Skeletal muscle cell (primary cell): ENCODE measurements at regions not wholly inside any gene's neighbourhood (a gene's known extent, or its start where the extent isn't known, plus 50 kb on each side); places are given as distances from the start of the nearest gene placed in this dataset.
A peak's percentile ranks its signal among the peaks of the same experiment; 100 is the strongest.
"Not testable (repeated sequence)": the region's sequence is repeated elsewhere in the genome, so short reads cannot be mapped to it uniquely, and the experiment has no call there.

Experiments used
- DNase-seq: peaks from one replicate; pipeline ENCODE4 v3.0.0-alpha.2; 2010; ENCODE audit warnings: low read depth
- H3K4me3 ChIP-seq: 2 replicates; pipeline ENCODE4 v1.5.1; 2011; ENCODE audit warnings: low read depth, mild to moderate bottlenecking, control low read depth, low read length, moderate library complexity

DNA sequence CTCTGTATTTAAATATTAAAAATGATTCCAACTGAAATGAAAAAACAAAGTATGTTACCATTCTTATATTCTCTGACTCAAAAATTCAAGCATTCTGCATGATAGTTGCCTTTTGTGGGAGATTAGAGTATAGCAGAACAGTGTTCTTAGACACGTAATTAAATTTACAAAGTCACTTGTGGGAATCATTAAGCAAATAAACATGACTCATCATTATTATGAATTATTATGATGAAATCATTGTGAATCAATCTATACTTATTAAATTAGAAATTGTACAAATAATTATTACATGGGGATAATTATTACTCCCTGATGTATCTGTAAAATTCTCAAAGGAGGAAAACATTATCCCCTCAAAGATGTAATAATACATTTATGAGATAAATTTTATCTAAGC lies 358.9 kb upstream of the FSTL5 start:
- DNase-seq, result no peak
- H3K4me3 ChIP-seq, result no peak overlapping the region

DNA sequence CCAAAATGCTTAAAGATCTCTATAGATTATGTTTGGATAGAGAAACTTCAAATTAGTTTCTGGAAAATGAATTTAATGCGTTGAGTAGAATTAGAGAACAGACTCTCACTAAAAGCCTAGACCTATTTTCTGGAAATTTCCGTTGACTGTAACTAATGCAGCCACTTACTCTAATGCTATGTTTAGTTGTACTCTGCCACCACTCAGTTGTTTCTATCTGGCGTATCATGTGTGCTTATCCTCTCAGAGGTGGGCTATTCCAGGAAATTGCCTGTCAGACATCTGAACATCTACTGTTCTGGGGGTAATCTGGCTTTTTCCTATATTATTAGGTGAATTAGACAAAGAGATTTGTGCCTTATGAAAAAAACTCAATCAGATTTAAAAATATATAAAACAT lies 347.1 kb upstream of the FSTL5 start:
- DNase-seq, result no peak
- no peak overlapping the region for H3K4me3 ChIP-seq

DNA sequence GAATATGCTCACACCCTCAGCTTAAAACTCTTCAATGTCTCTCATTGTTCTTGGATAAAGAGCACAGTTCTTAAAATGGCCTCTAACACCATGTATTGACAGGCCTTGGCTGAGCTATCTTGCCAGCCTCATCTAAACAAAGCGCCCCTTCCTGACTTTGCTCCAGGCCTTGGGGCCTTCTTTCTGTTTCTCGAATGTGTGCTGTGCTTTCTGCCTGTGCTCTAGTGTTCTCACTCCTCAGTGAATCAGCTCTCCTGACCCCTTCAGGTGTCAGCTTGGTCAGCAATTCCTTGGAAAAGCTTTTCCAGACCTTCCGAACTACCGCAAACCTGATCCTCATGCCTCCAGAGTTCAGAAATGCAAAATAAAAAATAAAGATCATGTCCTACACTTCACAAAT lies 346.3 kb upstream of the FSTL5 start:
- no peak for DNase-seq
- no peak overlapping the region for H3K4me3 ChIP-seq

DNA sequence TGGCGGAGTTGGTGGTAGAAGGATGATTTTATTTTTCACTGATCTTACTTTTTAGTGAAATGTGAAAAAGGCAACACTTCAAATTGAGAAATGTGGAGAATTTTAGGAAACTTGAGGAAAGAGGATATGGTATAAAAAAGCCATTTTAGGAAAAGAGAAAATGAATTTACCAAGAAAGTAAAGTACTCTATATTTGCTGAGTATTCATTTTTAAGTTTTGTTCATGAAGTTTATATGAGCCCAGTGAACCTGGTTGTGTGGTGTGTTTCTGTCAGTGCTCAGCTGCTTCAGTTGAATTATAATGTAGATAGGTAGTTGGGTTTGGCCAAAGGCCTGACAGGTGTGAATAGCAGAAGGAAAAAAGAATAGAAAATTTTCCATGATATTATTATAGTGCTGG lies 345.5 kb upstream of the FSTL5 start:
- H3K4me3 ChIP-seq, result no peak overlapping the region
- DNase-seq, result no peak

DNA sequence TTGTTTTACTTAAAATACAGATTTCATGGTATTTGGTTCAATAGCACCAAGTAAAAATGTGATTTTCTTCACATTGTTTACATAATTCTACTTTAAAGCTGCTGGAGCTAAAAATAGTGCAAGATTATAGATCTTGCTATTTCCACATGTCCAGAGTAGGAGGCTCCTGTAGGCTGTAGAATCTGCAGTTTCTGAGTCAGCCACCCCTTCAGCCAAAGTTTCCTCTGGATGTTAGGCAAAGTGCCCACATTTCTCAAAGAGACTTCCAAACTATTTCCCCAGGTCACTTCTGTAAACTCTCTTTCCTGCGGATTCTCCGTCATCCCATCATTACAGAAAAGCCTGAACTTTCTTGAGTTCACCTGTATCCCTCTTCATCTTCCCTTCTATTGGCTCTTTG lies 342.5 kb upstream of the FSTL5 start:
- DNase-seq, result peak; percentile 7
- H3K4me3 ChIP-seq, result no peak overlapping the region

DNA sequence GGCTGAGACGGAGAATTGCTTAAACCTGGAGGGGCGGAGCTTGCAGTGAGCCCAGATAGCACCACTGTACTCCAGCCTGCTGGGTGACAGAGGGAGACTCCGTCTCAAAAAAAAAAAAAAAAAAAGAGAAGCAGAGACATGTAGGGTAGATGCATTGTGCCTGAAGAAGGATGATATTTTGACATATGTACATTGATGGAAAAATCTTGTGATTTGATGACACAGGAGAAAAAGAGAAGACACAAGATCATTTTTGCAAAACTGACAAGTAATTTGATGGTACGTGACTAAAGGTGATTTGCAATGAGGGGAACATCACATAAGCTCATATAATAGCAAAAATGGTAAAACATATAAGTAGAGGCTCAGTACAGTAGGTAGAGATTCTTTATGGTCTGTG lies 340.1 kb upstream of the FSTL5 start:
- no peak for DNase-seq
- no peak overlapping the region for H3K4me3 ChIP-seq

DNA sequence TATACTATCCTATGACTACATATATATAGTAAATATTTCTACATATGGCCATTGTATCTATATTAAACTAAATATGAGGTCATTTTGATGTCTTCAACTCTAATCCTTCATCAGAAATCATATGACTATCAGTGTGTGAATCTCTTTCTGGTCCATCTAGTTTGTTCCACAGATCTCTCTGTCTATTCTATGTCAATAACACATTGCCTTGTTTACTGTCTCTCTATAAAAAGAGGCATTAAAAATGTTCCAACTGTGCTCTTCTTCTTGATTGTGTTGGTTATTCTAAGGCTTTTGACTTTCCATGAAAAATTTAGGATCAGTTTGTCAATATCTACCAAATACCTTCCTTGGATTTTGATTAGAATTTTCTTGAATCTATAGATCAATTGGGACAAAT lies 338.3 kb upstream of the FSTL5 start:
- no peak for DNase-seq
- no peak overlapping the region for H3K4me3 ChIP-seq

DNA sequence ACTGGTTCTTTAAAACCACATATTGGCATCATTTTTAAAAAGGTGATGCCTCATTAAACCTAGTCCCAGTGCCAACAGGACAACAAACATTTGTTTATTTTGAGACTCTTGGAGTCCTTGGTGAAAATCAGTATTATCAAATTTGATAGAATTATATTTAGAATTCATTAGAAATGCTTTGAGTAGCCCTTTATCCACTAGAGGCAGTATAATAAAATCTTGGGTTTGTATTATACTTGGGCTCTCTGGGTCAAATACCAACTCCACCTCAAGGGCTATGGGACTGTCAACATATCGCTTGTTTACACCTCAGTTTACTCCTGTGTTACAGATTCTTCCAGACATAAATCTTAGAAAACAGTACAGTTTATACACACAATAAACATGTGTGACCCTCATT lies 335.7 kb upstream of the FSTL5 start:
- no peak for DNase-seq
- no peak overlapping the region for H3K4me3 ChIP-seq

DNA sequence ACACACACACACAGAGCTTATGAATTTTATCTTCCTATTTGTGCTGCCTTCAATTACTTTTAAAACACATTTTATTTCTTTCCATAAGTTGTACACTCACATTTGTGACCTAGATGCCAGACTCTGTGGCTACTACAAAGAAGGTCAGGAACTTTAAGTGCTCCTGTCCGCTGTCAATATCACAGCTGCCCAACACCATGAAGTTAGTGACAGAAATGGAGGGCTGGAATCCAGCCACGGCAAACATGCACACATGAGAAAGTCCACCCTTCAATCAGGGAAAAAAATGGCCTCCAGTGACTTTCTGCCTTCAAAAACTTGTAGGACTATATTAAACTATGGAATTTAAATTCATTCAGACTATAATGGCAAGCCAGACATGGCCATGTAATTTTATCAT lies 334.4 kb upstream of the FSTL5 start:
- no peak overlapping the region for H3K4me3 ChIP-seq
- no peak for DNase-seq

DNA sequence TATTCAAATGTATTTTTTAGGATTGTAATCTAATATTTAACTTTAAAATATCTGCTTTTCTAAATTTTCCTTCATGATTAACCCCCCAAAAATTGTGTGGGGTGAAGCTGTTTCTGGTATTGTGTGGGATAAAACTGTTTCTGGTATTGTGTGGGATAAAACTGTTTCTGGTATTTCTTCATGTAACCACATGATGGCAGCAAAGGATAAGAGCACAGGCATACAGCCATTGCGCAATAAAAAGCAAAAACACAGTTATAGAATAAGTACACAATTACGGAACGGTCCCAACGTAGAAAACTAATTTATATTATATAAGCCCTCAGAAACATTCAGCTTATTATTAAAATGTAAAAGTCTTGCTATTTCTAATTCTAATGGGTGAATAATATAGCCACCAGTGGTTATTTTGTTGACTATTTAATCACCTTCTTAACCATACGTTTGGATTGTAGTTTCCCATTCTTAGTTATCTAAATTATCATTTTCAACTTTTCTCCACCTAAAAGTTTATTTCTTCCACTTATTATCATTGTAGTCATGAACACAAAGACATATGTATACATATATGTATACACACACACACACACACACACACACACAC lies 333.9 kb upstream of the FSTL5 start:
- H3K4me3 ChIP-seq, result no peak overlapping the region
- no peak for DNase-seq

- no peak for DNase-seq
- no peak overlapping the region for H3K4me3 ChIP-seq
Measured at GRCh38 chr4:162494935-162495334, 331.1 kb upstream of the FSTL5 start.

- DNase-seq, result no peak
Measured at GRCh38 chr4:162485486-162485885, 321.7 kb upstream of the FSTL5 start.

GRCh38 chr4:162475246-162475645 lies 311.4 kb upstream of the FSTL5 start:
- no peak for DNase-seq
- no peak overlapping the region for H3K4me3 ChIP-seq

More at GRCh38 chr4:162485486-162485885, 321.7 kb upstream of the FSTL5 start:
- H3K4me3 ChIP-seq, result no peak overlapping the region

DNA sequence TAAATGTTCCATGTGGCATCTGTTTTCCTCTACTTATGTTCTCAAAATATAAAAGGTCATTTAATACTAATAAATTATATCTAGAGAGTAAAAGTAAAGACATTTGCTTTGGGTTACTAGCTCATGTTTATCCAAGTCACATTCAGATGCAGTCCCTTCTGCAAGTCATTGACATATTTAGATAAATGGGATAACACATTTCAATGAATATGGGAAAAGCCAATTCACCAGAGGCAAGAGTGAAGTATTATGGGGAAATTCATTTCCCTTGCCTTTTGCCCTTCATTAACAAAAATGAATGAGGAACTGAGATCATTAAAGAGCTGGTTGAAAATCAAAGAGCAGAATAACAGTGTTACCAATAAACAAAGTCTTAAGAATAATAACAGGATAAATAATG lies 306.2 kb upstream of the FSTL5 start:
- no peak overlapping the region for H3K4me3 ChIP-seq
- no peak for DNase-seq

DNA sequence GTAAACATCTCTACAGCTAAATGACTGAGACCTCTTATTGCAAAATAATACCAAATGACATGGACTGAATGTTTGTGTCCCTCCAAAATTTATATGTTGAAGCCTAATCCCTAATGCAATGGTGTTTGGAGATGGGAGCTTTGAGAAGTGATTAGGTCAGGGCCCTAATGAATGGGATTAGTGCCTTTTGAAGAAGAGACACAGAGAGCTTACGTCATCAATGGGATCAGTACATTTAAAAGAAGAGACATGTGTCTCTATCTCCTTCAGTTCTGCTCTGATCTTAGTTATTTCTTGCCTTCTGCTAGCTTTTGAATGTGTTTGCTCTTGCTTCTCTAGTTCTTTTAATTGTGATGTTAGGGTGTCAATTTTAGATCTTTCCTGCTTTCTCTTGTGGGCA lies 301.6 kb upstream of the FSTL5 start:
- not testable (repeated sequence) for H3K4me3 ChIP-seq, DNase-seq

DNA sequence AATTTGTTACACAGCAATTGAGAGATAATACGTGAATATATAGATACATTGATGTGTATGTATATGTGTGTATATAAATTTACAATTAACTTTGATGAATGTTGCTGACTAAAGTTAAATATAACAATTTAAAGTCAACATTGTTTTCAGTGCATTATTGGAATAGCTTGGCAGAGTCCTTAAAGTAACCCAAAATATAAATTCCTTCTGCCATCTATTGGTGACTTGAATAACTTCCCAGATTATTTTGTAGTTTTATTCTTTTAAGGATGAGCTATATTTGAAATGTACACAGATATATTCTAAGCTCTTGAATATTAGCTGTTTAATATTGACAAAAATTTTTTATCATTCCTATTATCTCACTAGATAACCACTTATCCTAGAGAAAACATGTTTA lies 298.2 kb upstream of the FSTL5 start:
- DNase-seq, result no peak
- no peak overlapping the region for H3K4me3 ChIP-seq

DNA sequence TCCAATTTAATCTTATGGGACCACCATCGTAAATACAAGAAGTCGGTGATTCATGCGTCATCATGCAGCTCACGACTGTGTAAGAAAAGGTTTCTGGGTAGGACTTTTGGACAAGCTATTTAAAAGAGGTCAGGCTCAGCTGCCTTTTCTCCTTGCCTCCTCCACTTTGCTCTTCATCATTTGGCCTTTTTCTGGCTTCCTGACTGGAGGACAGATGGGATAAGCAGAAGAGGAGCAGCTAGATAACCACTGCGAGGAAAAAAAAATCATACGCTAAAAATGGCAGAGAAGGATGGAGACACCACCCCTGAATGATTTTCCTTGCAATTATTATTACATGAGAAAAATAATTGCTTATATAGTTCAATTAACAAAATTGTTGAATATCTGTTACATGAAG lies 294.3 kb upstream of the FSTL5 start:
- no peak for DNase-seq
- H3K4me3 ChIP-seq, result no peak overlapping the region

DNA sequence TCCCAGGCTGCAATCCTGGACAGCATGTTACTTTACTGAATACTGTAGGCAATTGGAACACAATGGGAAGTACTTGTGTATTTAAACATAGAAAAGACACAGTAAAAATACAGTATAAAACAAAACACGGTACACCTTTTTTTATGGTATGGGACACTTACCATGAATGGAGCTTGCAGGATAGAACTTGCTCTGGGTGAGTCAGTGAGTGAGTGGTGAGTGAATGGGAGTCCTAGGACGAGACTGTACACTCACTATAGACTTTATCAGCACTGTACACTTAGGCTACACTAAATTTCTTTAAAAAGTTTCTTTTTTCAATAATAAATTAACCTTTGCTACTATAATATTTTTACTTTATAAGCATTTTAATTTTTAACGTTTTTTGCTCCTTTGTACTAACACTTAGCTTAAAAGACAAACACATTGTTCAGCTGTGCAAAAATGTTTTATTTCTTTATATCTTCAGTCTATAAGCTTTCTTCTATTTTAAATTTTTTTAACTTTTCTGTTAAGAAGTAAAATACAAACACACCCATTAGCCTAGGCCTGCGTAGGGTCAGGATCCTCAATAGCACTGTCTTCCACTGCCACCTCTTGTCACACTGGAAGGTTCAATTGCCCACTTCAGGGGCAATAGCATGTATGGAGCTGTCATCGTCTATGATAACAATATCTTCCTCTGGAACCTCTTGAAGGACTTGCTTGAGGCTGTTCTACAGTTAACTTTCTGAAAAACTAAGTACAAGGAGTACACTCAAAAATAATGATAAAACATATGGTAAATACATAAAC lies 293.5 kb upstream of the FSTL5 start:
- no peak for DNase-seq
- H3K4me3 ChIP-seq, result no peak overlapping the region

DNA sequence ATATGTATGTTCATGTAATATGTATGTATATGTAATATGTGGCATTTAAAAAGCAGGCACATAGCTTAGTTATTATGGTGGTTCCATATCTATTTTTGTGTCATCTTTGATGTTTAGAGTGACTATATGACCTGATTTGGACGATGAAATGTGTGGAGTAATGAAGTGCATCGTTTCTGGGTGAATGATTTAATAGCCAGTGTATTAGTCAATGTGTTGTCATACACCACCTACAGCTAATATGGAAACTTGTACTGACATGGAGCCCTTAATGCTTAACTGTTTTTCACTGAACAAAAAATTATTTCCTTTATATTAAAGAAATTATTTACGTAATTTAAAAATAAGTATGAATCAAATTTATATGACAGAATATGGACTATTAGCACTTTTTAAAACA lies 292.3 kb upstream of the FSTL5 start:
- DNase-seq, result no peak

GRCh38 chr4:162450531-162451035 lies 286.8 kb upstream of the FSTL5 start:
- DNase-seq, result no peak
- H3K4me3 ChIP-seq, result no peak overlapping the region

More for the DNA sequence above, 292.3 kb upstream of the FSTL5 start:
- no peak overlapping the region for H3K4me3 ChIP-seq

DNA sequence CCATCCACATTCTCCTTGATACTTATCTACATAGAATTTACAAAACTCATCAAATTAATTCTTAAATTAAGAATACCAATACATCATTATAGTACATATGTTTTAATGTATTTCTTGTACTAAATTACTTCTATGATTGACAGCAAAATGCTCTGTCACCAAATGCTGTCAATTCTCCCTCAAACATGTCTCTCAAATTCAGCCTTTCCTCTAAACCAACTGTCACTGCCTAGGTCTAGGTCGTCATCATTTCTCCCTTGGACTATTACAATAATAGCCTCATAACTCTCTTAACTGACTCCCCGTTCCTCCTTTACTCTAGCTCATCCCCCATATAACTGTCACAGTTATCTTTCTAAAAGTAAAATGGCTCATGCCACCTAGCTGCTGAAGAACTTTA lies 279.7 kb upstream of the FSTL5 start:
- H3K4me3 ChIP-seq, result no peak overlapping the region
- DNase-seq, result no peak
